Ascending aorta (tissue), 2 donors: ENCODE measurements at regions not wholly inside any gene's neighbourhood (a gene's known extent, or its start where the extent isn't known, plus 50 kb on each side); places are given as distances from the start of the nearest gene placed in this dataset.

Experiments used
- DNase-seq, 2 donors: peaks; one replicate each; pipeline ENCODE4 v3.0.0-alpha.2; 2019; ENCODE audit warnings: low spot score in 2 of 2
- H3K27ac ChIP-seq, 2 donors: fragments of 200-600 bp; sonication (generic); one replicate each; pipeline ENCODE4 v1.5.1; 2016 to 2017; ENCODE audit warnings: mild to moderate bottlenecking in 1 of 2
- H3K27me3 ChIP-seq: fragments of 200-600 bp; sonication (generic); one replicate; pipeline ENCODE4 v1.5.1; 2017
- H3K36me3 ChIP-seq, 2 donors: fragments of 200-600 bp; sonication (generic); one replicate each; pipeline ENCODE4 v1.5.1; 2016
- H3K4me1 ChIP-seq, 2 donors: fragments of 200-600 bp; sonication (generic); one replicate each; pipeline ENCODE4 v1.5.1; 2016 to 2017; ENCODE audit warnings: mild to moderate bottlenecking in 1 of 2
- H3K4me3 ChIP-seq, 2 donors: fragments of 200-600 bp; sonication (generic); one replicate each; pipeline ENCODE4 v1.5.1; 2016 to 2017; ENCODE audit warnings: mild to moderate bottlenecking in 1 of 2
- H3K9me3 ChIP-seq, 2 donors: fragments of 200-600 bp; sonication (generic); one replicate each; pipeline ENCODE4 v1.5.1; 2016
- intact Hi-C: fragments of 100-400 bp; cut with DNase I; formaldehyde crosslinking; loops from one replicate; pipeline ENCODE4 v1.15.1; 2023
- TF ChIP-seq, protein P1 (sequence below), 3 experiments: fragments of 200-600 bp in 2 of 3; fragments of 450-650 bp in 1 of 3; sonication (generic) in 2 of 3; IDR thresholded peaks; one replicate each; pipeline ENCODE4 v1.5.1; 2016 to 2019; ENCODE audit warnings: antibody characterized with exemption in 3 of 3, mild to moderate bottlenecking in 1 of 3, moderate library complexity in 1 of 3

DNA sequence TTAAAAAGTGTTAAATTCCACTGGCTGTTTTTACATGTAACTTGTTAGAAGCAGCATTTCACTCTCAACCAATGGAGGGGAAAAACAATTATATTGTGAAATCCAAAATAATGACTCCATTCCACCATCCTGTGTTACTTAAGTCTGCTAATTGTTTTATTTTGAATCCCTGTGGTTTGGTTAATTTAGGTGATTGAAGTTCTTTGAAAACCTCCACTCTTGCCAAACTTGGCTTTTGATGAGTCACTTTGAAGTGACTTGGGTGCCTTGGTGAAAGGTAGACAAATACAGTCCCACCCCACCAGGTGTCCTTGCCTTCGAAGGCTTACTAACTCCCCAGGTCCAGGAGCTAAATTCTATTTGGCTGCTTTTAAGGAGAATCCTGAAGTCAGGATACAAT, 1303.8 kb upstream of the NRXN1 start:
- Histone ChIP-seq H3K4me3 (no peak overlapping the region), H3K27ac (no peak overlapping the region), H3K9me3 (no peaks in the 10 kb centered on the region), H3K27me3 (no peaks in the 10 kb centered on the region), H3K4me1 (no peaks in the 10 kb centered on the region), H3K36me3 (no peaks in the 10 kb centered on the region)
- TF ChIP-seq, protein P1, sequence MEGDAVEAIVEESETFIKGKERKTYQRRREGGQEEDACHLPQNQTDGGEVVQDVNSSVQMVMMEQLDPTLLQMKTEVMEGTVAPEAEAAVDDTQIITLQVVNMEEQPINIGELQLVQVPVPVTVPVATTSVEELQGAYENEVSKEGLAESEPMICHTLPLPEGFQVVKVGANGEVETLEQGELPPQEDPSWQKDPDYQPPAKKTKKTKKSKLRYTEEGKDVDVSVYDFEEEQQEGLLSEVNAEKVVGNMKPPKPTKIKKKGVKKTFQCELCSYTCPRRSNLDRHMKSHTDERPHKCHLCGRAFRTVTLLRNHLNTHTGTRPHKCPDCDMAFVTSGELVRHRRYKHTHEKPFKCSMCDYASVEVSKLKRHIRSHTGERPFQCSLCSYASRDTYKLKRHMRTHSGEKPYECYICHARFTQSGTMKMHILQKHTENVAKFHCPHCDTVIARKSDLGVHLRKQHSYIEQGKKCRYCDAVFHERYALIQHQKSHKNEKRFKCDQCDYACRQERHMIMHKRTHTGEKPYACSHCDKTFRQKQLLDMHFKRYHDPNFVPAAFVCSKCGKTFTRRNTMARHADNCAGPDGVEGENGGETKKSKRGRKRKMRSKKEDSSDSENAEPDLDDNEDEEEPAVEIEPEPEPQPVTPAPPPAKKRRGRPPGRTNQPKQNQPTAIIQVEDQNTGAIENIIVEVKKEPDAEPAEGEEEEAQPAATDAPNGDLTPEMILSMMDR (IDR thresholded peaks at IDR 0.05) = no peak
- intact Hi-C loops = no loop called here
- DNase-seq = no peak

DNA sequence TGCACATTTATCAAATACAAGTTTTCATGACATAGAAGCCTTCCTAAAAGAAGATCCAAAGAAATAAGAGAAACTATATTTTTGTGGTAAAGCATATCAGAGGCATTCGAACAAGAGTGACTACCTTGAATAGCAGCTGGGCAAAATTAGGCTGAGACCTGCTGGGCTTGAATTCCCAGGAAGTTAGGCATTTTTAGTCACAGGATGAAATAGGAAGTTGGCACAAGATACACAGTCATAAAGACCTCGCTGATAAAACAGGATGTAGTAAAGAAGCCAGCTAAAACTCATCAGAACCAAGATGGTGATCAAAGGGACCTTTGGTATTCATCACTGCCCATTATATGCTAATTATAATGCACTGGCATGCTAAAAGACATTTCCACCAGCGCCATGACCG, 1302.3 kb upstream of the NRXN1 start:
- Histone ChIP-seq H3K27ac (no peak overlapping the region), H3K9me3 (no peaks in the 10 kb centered on the region), H3K4me1 (no peaks in the 10 kb centered on the region), H3K4me3 (no peak overlapping the region), H3K36me3 (no peaks in the 10 kb centered on the region), H3K27me3 (no peaks in the 10 kb centered on the region)
- intact Hi-C loops = no loop called here
- no peak for DNase-seq
- TF ChIP-seq, protein P1 (IDR thresholded peaks at IDR 0.05) = no peak

DNA sequence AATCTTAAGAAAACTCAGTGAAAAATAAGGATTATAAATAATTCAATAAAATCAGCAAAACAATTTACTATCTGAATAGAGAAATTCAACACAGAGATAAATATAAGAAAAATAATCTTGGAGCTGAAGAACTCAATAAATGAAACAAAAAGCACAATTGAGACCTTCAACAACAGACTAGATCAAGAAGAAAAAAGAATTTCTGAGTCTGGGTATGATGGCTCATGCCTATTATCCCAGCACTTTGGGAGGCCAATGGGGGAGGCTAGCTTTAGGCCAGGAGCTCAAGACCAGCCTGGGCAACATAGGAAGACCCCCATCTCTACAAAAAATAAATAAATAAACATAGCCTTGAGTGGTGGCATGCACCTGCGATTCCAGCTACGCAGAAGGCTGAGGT, 1295.7 kb upstream of the NRXN1 start:
- no peak overlapping the region for H3K4me3 ChIP-seq
- TF ChIP-seq, protein P1 (IDR thresholded peaks at IDR 0.05) = no peak
- H3K36me3 ChIP-seq = no peaks in the 10 kb centered on the region
- H3K27ac ChIP-seq = no peak overlapping the region
- no peak for DNase-seq
- H3K9me3 ChIP-seq = peaks cover 3 to 18% of the 10 kb centered on the region in 2 donors
- intact Hi-C loops = no loop called here
- no peaks in the 10 kb centered on the region for H3K4me1 ChIP-seq
- no peaks in the 10 kb centered on the region for H3K27me3 ChIP-seq

DNA sequence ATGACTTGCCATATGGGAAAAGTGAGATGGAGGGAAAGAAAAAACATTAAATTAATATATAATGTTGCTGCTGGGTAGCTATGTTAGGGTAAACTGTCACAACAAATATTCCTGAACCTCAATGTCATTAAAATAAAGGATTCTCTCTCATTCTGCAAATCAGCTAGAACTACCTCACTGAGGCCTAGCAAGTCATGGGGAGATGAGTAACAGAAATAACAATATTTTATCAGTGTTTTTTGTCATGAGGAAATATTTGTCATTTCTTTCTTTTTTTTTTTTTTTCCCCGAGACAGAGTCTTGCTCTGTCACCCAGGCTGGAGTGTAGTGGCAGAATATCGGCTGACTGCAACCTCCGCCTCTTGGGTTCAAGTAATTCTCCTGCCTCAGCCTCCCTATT, 1282.3 kb upstream of the NRXN1 start:
- intact Hi-C loops = no loop called here
- TF ChIP-seq, protein P1 (IDR thresholded peaks at IDR 0.05) = no peak
- Histone ChIP-seq H3K36me3 (no peaks in the 10 kb centered on the region), H3K9me3 (no peaks in the 10 kb centered on the region), H3K4me1 (no peaks in the 10 kb centered on the region), H3K27ac (no peak overlapping the region), H3K27me3 (no peaks in the 10 kb centered on the region), H3K4me3 (no peak overlapping the region)
- no peak for DNase-seq

DNA sequence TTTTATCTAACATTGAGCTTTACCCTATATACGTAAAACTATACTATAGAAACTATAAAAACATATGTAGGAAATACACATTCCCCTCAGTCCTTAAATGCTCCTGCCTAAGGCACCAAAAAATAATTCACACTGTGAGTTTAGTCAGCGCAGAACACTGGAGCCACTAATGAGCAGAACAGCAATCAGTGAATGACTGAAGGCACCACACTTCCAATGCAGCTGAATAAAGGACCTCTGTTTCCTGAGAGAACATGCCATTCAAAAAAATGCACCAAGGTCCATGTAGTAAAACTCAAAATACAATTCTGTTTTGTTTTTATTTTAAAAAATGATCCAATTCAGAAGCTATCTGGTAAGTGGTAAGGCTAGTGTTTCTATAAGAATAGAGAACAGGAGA, 1280.6 kb upstream of the NRXN1 start:
- H3K4me3 ChIP-seq = no peak overlapping the region
- TF ChIP-seq, protein P1 (IDR thresholded peaks at IDR 0.05) = no peak
- intact Hi-C loops = no loop called here

DNA sequence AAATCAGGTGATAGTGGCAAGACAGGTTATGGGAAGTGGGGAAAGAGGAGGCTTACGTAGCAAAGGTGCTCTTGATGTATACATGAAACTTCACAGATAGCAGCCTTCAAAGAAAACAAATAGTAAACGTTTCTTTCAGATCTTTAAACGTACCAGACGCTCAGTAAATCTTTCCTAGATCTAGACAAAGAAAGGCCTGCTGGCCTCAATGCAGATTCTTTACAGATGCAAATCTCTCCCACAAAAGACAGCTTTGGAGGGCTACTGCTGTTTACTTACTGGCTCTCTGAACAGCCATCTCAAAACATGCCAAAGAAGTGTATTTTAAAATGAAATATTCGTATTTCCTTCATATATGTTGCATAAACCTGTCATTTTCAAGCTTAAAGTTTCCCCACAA, 1279.9 kb upstream of the NRXN1 start:
- no peak for DNase-seq
- Histone ChIP-seq H3K4me3 (no peak overlapping the region), H3K9me3 (no peaks in the 10 kb centered on the region), H3K36me3 (no peaks in the 10 kb centered on the region), H3K27ac (no peak overlapping the region), H3K27me3 (no peaks in the 10 kb centered on the region), H3K4me1 (no peaks in the 10 kb centered on the region)
- intact Hi-C loops = no loop called here
- TF ChIP-seq, protein P1 (IDR thresholded peaks at IDR 0.05) = no peak

More for the DNA sequence above, 1280.6 kb upstream of the NRXN1 start:
- DNase-seq = no peak
- H3K4me1 ChIP-seq = no peaks in the 10 kb centered on the region
- H3K27ac ChIP-seq = no peak overlapping the region
- H3K27me3 ChIP-seq = no peaks in the 10 kb centered on the region
- no peaks in the 10 kb centered on the region for H3K9me3 ChIP-seq
- no peaks in the 10 kb centered on the region for H3K36me3 ChIP-seq
